GM18868 (cell line): ENCODE measurements at regions not wholly inside any gene's neighbourhood (a gene's known extent, or its start where the extent isn't known, plus 50 kb on each side); places are given as distances from the start of the nearest gene placed in this dataset.
A peak's percentile ranks its signal among the peaks of the same experiment; 100 is the strongest.
"Not testable (repeated sequence)": the region's sequence is repeated elsewhere in the genome, so short reads cannot be mapped to it uniquely, and the experiment has no call there.

Experiments used
- ATAC-seq: cut with Tn5 transposase; IDR thresholded peaks from one replicate; pipeline ENCODE4 v1.9.1; 2021; ENCODE audit warnings: mild to moderate bottlenecking, moderate library complexity; ENCODE audit not compliant: unreplicated experiment

DNA sequence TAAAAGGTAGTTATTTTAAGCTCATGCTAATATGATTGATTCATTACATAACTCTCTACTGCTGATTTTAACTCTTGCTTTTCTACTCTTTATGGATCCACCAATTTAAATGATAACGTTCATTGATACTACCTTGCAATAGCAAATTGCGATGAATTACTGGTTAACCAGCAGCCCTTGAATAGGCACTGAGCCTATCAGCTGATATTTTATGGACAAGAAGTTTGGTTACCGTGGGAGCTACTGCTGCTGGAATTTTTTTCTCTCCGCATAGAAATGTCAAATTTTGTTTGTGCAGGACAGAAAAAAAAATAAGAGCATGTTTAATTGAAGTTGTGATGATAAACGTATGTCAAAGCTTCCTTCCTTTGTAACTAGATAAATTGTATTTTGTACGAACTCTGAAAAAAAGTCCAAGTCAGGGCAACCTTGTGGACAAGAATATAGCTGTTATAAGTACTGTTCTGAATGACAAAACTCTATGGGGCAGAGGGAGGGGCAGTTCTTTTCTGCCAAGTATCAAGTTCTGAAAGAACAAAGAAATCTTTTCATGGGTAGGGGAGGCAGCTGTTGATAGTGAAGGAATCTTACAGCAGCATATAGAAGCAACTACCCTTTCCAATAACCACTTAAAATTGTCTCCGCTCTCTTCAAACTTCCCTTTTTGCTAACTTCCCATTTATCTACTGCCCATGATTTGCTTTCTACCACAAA, 434.9 kb upstream of the PABPC4L start:
- no peak for ATAC-seq

DNA sequence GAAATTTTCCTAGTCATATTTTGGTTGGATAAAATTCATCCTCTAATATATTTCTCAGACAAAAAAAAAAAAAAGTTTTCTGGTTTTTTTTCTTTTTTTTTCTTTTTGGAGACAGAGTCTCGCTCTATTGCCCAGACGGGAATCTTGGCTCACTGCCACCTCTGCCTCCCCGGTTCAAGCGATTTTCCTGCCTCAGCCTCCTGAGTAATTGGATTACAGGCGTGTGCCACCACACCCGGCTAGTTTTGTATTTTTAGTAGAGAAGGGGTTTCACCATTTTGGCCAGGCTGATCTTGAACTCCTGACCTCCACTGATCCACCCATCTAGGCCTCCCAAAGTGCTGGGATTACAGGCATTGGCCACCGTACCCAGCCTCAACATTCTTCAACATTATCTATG, 432.7 kb upstream of the PABPC4L start:
- ATAC-seq: no peak

DNA sequence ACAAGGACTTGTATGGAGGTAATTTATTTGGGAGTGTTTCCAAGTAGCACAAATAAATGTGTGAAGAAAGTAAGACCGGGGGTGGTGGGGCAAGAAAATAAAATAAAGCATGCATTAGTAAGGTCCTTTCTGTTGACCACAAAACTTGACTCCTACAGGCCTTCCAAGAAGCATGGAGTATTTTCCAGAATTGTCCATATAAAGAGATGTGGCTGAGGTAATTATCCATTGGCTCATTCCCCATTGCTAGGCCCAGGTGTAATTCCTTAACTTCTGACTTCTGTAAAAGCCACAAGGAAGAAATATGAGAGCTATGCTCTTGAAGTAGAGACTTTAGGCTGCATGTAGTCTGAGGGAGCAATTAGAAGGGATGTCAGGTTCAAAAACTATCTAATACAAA, 430.5 kb upstream of the PABPC4L start:
- ATAC-seq: no peak

DNA sequence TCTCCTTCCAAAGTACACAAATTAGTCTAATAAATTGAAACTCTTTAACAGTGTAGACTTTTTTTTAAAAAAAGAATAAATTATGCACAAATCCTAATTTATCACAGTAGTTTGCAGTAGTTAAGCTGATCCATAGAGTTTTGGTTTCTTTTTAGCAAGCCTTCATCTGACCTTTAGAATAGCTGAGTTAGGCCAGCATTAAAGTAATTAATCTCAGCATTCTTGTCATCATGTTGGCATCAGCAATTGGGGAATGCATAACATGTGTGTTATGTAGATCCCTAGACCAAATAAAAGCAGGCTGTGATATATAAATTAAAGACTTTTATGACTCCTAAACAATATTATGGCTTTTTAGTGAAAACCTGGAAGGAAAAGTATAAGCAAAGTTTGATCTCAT, 426.5 kb upstream of the PABPC4L start:
- ATAC-seq: no peak

DNA sequence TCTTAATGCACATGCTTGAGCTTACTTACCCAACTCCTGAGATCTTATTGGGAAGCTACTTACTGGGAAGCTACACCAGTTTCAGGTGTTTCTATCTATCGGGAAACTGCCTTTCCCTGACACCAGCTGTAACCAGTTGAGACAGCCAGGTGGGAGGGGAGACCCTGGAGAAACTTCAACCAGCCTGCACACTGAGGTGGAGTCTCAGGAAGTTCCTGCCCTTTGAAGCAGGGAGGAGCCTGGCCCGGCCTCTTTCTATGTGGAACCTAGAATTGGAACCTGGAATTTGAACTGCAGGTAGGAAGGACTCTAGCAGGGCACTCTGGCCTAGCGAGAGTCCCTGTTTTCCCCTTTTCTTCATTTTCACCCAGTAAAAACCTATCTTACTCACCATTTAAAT, 425.8 kb upstream of the PABPC4L start:
- ATAC-seq: no peak

DNA sequence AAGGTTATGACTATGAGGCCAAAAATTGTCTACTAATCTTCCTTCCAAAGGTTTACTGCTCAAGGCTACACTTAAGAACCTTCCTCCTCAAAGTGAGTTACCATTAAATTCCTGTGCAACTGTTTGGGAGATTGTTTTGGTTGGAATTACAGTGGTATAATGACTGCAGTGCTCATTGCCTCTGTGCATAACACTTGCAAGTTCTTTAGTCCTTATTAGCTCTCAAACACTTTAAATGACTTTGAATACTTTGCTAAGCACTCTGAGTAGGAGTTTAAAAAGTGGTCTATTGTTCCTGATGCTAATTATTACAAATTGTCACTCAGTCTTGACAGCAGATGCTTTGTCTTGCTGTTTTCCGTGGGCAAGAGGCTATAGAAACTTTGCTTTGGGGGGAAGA, 422.8 kb upstream of the PABPC4L start:
- no peak for ATAC-seq

DNA sequence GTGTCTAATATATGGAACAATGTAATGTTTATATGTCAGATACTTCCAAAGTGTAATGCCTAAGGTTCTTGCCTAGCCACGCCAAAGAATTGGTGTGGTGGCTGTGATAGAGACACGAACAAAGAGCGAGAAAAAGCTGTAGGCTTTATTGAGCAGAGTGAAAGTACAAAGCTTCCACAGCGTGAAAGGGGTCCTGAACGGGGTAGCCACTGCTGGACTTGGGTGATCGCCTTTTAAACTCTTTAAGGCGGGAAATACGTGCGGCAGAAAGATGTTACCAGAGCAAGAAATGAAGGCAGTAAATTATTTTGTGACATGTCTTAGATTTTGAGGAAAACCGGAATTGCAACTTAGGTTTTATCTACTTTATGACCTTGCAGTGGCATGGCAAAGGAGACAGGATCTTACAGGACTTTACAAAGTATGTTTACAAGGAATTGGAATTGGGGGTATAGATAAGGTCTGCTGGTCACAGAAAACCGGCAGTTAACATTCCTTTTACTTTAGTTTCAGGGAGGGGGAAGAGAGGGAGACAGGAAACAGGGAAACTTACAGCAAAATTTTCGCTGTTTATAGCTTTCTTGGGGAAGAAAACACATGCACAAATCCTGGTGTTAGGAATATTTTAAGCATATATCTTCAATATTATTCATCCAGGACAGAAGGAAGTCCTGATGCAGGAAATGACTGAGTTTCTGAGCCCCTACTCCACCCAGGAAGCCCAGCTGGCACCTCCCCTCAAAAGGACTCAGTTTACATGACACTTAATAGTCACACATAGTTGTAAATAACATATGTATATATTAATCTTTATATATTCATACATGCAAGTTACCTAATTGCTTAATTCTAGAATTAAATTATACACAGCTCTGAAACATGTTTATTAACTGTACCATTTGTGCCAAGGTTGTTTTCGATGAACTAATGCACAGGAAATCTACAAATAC, 421.3 kb upstream of the PABPC4L start:
- ATAC-seq: not testable (repeated sequence)

DNA sequence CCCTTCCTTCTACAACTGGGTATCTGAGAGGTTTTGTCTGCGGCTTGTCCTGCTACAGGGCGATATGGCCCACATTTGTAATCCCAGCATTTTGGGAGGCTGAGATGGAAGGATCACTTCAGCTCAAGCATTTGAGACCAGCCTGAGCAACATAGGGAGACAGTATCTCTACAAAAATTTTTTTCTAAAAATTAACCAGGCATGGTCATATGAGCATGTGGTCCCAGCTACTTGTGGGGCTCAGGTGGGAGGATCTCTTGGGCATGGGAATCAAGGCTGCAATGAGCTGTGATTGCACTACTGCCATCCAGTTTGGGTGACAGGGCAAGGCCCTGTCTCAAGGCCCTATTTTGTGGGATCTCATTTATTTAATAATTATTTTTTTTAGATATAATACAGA, 420.6 kb upstream of the PABPC4L start:
- ATAC-seq: no peak

DNA sequence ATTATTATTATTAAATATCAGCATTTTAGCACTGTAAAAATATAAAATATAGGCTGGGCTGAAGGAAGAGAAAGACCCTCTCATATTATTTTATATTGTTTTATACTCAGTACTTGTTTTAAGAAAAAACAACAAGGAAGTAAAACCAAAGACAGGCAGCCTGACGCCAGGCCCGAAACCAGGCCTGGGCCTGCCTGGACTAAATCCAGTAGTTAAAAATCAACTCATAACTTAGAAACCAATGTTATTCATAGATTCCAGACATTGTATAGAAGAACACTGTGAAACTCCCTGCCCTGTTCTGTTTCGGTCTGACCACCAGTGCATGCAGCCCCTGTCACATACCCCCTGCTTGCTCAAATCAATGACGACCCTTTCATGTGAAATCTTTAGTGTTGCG, 420.1 kb upstream of the PABPC4L start:
- not testable (repeated sequence) for ATAC-seq

DNA sequence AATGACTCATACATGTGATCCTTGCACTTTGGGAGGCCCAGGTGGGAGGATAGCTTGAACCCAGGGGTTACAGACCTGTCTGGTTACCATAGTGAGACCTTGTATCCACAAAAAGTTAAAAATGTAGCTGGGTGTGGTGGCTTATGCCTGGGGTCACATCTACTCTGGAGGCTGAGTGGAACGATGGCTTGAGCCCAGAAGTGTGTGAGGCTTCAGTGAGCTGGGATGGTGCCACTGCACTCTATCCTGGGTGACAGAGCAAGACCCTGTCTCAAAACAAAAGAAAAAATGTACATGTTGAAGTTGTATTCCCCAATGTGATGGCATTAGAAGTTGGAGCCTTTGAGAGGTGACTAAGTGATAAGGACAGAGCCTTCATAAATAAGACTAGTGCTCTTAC, 409.4 kb upstream of the PABPC4L start:
- ATAC-seq: no peak

DNA sequence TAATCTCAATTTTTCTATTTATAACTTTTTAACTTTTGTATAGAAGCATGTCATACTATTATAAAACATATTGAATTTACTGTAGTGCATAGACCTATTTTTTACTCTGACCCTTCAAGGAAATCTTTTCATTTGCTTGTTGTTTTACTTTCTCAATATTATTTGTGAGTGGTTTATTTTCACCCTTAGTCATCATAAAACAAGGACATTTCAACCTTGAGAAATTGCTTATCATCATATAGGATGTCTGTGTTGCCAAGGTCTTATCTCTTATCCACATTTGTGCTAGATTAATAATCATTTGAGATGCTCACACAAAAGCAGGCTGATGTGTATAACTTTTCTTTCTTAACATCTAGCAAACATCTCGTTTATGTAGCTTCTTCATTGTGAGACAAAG, 408.6 kb upstream of the PABPC4L start:
- ATAC-seq: no peak

DNA sequence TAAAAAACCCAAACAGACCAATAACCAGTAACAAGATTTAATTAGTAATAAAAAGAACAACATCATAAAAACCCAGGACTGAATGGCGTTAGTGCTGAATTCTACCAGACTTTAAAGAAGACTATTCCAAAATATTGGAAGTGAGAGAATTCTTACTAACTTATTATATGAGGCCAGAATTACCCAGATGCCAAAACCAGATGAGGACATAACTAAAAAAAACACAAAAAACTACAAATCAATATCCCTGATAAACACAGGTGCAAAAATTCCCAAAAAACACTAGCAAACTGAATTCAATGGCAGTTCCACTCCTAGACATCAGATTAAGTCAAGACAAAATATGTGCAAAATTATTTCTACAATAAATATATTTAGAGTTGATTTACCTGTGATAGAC, 400.1 kb upstream of the PABPC4L start:
- no peak for ATAC-seq

DNA sequence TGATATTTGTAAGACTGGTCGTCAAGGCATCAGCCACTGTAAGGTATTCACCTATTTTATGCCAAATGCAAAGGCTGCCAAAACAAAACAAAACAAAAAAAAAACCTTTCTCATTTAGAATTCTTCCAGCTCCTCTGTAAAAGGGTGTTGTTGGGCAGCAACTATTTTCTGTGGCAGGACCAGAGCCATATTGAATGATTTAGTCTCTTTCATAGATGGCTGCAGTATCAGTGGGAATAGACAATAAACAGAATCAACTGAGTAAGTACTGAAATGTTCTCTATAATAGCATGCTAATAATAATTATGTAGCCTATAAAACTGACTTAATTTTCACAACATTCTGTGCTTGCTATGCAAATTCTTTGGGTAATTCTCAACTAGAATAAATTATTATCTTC, 389.7 kb upstream of the PABPC4L start:
- no peak for ATAC-seq

DNA sequence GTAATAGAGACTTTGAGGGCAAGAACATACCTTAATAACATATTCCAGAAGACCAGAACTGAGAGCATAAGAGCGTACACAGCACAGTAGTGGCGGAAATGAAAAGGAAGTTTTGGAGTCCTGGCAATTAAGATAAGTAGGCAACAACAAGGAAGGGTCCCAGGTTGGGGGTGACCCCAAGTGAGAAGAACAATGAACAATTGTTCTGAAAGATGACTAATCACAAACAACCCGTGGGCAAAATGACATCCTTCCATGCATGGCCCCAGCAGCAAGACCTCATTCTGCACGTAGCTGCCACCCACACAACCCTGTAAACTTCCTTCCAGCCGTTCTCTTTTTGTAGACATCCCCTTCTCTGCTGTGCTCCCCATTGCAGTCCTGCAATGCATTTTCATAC, 384.4 kb upstream of the PABPC4L start:
- peak; percentile 87 for ATAC-seq

DNA sequence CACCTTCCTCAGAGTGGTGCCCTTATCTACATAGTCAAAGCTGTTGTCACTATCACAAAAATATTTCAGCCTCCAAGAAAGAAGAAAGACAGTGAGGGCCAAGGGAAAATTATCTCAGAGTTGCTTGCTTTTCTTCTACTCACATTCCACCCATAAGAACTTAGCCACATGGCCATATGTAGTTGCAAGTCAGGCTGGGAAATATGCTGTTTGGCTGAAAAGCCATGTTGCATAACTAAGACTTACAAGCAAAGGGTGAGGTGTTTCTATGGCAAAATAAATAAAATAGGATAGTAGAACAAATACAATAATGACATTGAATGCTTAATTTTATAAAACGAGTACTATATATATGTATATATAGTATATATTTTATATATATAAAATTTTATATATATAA, 365.9 kb upstream of the PABPC4L start:
- no peak for ATAC-seq

DNA sequence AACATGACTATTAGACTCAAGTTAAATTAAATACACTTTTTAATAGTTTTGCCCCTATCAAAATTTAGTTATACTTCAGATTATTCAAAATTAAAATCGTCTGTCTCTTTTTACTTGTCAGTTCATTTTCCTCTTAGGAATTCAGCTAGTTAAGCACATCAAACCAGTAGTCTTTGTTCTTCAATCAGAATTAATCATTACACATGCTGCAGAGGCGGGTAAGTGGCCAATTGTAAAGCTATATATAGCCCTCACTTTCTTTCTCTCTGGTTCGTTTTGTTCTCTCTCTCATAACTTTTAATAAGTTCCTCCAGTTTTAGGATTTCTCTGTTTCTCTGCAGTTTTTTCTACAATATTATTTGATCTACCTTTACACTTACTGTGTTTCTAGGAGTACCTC, 359.1 kb upstream of the PABPC4L start:
- no peak for ATAC-seq

DNA sequence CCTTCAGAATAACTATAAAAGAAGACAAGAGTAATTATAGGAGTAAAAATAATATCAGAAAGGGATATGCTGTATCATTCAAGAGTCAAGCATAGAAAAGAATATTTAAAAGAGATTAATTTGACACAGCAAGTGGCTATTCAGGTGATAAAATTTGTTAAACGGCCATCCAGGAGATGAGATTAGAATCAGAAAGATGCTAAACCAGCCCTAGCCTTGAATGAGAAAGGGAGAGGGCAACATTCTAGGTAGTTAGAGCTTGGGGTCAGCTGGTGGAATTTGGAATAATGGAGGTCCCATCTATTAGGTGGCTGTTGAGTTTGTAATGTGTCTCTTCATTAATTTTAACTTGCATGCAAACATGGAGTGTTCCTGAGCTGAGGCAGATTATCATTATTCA, 350.5 kb upstream of the PABPC4L start:
- ATAC-seq: no peak

DNA sequence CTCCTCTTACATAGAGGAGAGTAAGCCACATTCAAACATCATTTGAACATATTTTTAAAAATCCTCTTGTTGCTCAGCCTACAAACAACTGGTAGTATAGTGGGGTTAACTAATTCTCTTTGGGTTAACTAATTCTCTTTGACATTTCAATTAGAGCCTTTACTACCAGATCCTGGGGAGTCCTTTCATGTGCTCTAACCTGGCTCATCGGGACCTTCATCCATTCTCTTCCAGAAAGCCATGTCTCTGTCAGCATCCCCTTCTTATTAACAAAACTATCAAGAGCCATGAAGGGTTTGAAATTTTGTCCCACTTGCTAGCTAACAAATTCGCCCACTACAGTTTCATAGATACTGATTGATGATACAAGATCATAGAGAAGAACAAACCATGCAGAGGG, 349.8 kb upstream of the PABPC4L start:
- no peak for ATAC-seq

DNA sequence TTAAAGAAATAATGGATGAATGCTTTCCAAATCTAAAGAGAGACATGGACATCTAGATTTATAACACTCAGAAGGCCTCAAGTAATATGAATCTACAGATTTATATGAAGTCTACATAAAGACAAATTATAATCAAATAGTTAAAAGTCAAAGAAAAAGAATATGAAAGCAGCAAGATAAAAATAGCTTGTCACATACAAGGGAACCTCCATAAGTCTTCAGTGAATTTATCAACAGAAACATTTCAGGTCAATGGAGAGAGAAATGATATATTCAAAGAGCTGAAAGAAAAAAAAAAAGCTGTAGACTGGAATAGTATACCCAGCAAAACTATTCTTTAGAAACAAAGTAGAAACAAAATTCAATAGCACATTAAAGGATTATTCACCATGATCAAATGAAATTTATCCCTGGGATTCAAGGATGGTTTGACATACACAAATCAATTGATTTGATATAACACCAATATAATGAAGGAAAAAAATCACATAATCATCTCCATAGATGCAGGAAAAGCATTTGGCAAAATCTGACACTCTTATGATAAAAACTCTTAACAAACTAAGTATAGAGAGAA, 346.6 kb upstream of the PABPC4L start:
- no peak for ATAC-seq

DNA sequence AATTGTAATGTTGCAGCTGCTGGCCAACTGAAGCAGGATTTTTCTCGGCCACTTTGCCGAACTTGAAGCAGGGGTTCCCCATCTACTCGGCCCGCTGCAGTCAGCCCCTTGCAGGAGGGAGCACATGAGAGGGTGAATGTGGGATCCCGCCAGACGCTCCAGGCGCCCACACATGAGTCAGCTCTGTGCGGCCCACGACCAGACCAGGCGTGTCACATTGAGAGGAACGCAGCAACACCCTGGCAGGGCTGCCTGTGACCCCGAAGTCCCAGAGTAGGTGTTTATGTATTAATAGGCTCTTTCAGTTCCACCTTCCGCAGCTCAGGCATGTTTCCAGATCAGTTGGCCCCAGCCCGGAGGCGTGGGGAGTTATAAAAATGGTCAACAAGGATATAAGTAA, 344.7 kb upstream of the PABPC4L start:
- ATAC-seq: no peak

DNA sequence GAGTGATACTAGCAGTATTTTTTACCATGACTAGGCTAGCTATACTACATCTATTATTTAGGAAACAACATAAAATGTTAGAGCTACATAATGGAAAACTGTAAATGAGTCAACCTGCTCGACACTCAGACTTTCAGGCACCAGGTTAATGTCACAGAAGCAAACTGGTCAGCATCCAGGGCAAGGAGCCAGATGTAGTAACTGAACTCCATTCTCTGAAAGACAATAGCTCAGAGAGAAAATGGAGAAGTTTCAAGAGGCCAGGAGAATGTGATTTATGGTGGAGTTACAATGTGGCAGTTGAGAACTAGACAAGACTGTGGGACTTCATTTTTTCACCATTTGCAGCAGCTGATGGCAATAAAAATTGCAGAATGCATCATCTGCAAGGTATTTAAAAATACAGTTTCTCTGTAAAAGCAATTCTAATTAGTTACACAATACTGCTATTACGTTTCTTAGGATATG, 342.7 kb upstream of the PABPC4L start:
- no peak for ATAC-seq

DNA sequence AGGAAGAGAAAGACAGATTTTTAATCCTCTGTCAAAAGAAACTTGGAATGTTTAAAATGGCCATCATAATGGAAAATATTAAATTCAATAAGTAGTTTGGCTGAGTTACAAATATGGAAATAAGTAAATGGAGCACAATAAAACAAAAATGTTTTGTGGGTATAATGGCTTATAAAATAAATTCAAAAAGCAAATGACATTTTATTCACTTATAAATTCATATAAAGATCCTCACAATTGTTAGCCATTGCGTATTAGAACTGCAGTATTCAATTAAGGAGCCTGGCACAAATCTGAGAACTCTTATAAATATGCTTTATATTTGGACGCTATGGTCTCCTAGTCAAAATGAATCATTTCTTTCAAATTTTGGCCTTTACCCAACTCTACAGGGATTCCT, 339.0 kb upstream of the PABPC4L start:
- no peak for ATAC-seq
